Ascending aorta (tissue), 2 donors: ENCODE measurements at regions not wholly inside any gene's neighbourhood (a gene's known extent, or its start where the extent isn't known, plus 50 kb on each side); places are given as distances from the start of the nearest gene placed in this dataset.

Source experiments
- DNase-seq, 2 donors: peaks; one replicate each; pipeline ENCODE4 v3.0.0-alpha.2; 2019; ENCODE audit warnings: low spot score in 2 of 2
- H3K27ac ChIP-seq, 2 donors: fragments of 200-600 bp; sonication (generic); one replicate each; pipeline ENCODE4 v1.5.1; 2016 to 2017; ENCODE audit warnings: mild to moderate bottlenecking in 1 of 2
- H3K27me3 ChIP-seq: fragments of 200-600 bp; sonication (generic); one replicate; pipeline ENCODE4 v1.5.1; 2017
- H3K36me3 ChIP-seq, 2 donors: fragments of 200-600 bp; sonication (generic); one replicate each; pipeline ENCODE4 v1.5.1; 2016
- H3K4me1 ChIP-seq, 2 donors: fragments of 200-600 bp; sonication (generic); one replicate each; pipeline ENCODE4 v1.5.1; 2016 to 2017; ENCODE audit warnings: mild to moderate bottlenecking in 1 of 2
- H3K4me3 ChIP-seq, 2 donors: fragments of 200-600 bp; sonication (generic); one replicate each; pipeline ENCODE4 v1.5.1; 2016 to 2017; ENCODE audit warnings: mild to moderate bottlenecking in 1 of 2
- H3K9me3 ChIP-seq, 2 donors: fragments of 200-600 bp; sonication (generic); one replicate each; pipeline ENCODE4 v1.5.1; 2016
- intact Hi-C: fragments of 100-400 bp; cut with DNase I; formaldehyde crosslinking; loops from one replicate; pipeline ENCODE4 v1.15.1; 2023
- TF ChIP-seq, protein P1 (sequence below), 3 experiments: fragments of 200-600 bp in 2 of 3; fragments of 450-650 bp in 1 of 3; sonication (generic) in 2 of 3; IDR thresholded peaks; one replicate each; pipeline ENCODE4 v1.5.1; 2016 to 2019; ENCODE audit warnings: antibody characterized with exemption in 3 of 3, mild to moderate bottlenecking in 1 of 3, moderate library complexity in 1 of 3

DNA sequence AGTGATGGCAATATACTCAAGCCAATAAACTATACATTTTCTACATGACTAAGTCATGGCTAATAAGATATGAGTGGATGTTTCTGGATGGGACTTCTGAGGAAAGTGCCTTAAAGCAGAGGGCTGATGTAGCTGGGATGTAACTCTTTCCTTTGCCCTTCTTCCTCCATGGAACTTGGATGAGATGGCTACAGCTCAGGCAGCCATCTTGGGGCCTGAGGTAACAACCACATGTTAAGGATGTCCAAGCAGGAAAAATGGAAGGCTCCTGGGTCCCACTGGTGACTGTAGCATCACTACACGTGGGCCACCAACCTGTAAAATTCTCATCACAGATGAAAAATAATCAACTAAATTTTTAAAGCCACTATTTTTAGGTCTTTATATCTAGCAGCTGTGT, 54.4 kb upstream of the GRIP1 start:
- no peak overlapping the region for H3K27ac ChIP-seq
- TF ChIP-seq, protein P1, sequence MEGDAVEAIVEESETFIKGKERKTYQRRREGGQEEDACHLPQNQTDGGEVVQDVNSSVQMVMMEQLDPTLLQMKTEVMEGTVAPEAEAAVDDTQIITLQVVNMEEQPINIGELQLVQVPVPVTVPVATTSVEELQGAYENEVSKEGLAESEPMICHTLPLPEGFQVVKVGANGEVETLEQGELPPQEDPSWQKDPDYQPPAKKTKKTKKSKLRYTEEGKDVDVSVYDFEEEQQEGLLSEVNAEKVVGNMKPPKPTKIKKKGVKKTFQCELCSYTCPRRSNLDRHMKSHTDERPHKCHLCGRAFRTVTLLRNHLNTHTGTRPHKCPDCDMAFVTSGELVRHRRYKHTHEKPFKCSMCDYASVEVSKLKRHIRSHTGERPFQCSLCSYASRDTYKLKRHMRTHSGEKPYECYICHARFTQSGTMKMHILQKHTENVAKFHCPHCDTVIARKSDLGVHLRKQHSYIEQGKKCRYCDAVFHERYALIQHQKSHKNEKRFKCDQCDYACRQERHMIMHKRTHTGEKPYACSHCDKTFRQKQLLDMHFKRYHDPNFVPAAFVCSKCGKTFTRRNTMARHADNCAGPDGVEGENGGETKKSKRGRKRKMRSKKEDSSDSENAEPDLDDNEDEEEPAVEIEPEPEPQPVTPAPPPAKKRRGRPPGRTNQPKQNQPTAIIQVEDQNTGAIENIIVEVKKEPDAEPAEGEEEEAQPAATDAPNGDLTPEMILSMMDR (IDR thresholded peaks at IDR 0.05) = no peak
- no peaks in the 10 kb centered on the region for H3K9me3 ChIP-seq
- no peaks in the 10 kb centered on the region for H3K27me3 ChIP-seq
- H3K4me1 ChIP-seq = no peaks in the 10 kb centered on the region
- no peak for DNase-seq
- intact Hi-C loops = no loop called here
- H3K4me3 ChIP-seq = no peak overlapping the region
- no peaks in the 10 kb centered on the region for H3K36me3 ChIP-seq

DNA sequence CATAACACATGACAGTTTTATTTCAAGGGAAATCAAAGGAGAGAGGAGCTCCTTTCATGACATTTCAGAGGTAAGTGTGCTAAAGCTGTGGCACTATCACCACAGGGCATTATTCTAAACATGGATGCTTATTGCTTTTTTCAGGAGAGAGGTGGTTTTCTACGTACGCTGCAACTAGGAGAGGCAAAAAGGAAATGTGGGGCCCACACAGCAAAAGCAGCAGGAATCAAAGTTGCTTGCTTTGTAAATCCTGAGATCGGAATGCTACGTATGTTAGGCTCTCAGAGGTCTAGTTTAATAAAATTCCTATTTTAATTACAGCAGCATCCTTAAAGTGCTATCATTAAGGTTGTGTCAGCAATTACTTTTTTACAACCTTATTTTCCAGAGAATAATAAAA, 55.0 kb upstream of the GRIP1 start:
- no peaks in the 10 kb centered on the region for H3K27me3 ChIP-seq
- TF ChIP-seq, protein P1 (IDR thresholded peaks at IDR 0.05) = no peak
- no peaks in the 10 kb centered on the region for H3K4me1 ChIP-seq
- intact Hi-C loops = no loop called here
- no peak overlapping the region for H3K27ac ChIP-seq
- H3K9me3 ChIP-seq = no peaks in the 10 kb centered on the region
- no peaks in the 10 kb centered on the region for H3K36me3 ChIP-seq
- no peak overlapping the region for H3K4me3 ChIP-seq
- no peak for DNase-seq

DNA sequence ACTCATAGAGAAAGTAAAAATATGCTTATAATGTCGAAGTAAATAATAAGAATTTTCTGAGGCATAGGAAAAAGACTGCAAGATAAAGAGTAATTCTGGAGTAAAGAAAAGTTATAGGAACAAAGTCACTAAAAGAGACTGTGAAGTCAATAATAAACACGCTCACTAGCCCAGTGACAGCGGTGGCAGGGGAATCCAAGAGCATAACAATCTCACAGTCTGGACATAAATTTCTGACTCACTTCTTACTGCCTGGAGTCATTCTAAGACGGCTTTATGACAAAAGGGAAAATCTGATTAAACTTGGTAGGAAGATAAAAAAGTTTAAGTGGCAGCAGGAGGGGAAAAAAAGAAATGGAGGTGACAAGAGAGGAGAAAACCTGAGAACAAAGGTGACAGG, 56.4 kb upstream of the GRIP1 start:
- intact Hi-C loops = no loop called here
- Histone ChIP-seq H3K4me1 (no peaks in the 10 kb centered on the region), H3K27ac (no peak overlapping the region), H3K4me3 (no peak overlapping the region), H3K27me3 (no peaks in the 10 kb centered on the region), H3K9me3 (no peaks in the 10 kb centered on the region), H3K36me3 (no peaks in the 10 kb centered on the region)
- TF ChIP-seq, protein P1 (IDR thresholded peaks at IDR 0.05) = no peak
- no peak for DNase-seq

DNA sequence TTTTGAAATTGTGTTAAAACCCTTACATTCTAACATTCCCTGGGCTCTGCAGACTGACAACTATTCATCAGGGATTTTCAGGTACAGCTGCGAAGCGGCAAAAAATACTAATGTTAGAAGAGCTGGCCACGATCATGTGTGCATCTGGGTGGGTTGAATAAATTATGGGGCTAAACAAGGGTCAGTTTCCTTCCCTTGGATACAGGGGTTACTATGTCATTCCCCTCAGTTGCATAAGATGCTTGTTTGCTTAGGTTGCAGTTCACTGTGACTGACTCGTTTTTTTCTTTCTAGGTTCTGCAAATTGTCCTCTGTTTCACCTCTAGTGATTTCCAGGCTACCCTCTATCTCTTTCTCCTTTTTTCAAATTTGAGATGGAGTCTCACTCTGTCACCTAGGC, 58.1 kb upstream of the GRIP1 start:
- Histone ChIP-seq H3K4me1 (no peaks in the 10 kb centered on the region), H3K4me3 (no peak overlapping the region), H3K9me3 (no peaks in the 10 kb centered on the region), H3K36me3 (no peaks in the 10 kb centered on the region), H3K27ac (no peak overlapping the region), H3K27me3 (no peaks in the 10 kb centered on the region)
- TF ChIP-seq, protein P1 (IDR thresholded peaks at IDR 0.05) = no peak
- DNase-seq = no peak
- intact Hi-C loops = no loop called here

DNA sequence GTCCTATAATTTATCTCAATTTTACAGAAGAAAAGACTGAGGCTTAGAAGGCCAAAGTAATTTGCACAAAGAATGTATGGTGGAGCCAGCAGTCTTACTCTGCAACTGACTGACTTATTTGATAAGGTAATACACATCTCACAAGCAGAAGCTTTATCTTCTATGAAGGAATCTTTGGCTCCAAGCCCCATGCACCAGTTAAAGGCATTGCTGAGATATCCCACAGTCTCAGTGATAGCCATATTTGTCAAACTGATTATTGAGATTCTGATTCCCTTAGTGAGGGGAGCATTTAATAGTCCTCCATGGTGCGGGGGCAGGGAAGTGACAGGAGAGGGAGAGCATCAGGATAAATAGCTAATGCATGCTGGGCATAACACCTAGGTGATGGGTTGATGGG, 60.4 kb upstream of the GRIP1 start:
- H3K4me1 ChIP-seq = no peaks in the 10 kb centered on the region
- no peak for DNase-seq
- H3K27me3 ChIP-seq = no peaks in the 10 kb centered on the region
- H3K36me3 ChIP-seq = no peaks in the 10 kb centered on the region
- H3K9me3 ChIP-seq = no peaks in the 10 kb centered on the region
- intact Hi-C loops = no loop called here
- TF ChIP-seq, protein P1 (IDR thresholded peaks at IDR 0.05) = no peak
- no peak overlapping the region for H3K27ac ChIP-seq
- H3K4me3 ChIP-seq = no peak overlapping the region

DNA sequence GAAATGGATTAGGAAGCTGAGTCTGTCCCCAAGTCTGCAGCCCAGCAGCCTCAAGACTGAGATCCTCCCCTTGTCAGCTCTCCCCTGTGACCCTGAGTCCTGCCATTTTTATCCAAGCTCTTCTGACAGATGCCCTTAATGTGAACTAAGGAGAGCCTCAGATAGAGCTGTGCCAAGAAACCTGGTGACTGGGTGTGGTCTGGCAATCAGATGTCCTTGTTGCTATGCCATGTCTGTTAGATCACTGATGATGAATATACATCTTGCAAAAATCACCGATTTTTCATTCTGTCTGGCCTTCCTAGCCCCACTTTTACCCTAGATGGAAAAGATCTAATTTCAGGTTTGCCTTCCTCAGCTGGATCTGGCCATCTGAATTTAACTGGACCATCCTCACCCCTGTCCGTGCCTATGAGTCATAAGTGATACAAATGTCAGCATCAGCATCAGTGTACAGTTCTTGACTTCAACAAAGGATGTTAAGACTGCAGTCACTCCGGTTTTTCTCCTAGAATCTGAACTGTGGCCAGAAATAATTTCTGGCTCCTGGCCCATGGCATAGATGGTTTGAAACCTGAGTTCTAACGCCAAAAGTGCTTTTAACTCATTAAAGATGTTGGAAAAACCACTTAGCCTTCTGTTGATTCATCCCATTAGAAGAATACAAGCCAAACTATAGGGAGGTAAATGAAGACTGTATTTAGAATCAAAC, 61.2 kb upstream of the GRIP1 start:
- intact Hi-C loops = no loop called here
- H3K27me3 ChIP-seq = no peaks in the 10 kb centered on the region
- no peaks in the 10 kb centered on the region for H3K36me3 ChIP-seq
- no peaks in the 10 kb centered on the region for H3K4me1 ChIP-seq
- H3K4me3 ChIP-seq = no peak overlapping the region
- TF ChIP-seq, protein P1 (IDR thresholded peaks at IDR 0.05) = no peak
- H3K27ac ChIP-seq = no peak overlapping the region
- no peak for DNase-seq
- no peaks in the 10 kb centered on the region for H3K9me3 ChIP-seq
